Spleen (tissue), 7 donors: ENCODE measurements at regions not wholly inside any gene's neighbourhood (a gene's known extent, or its start where the extent isn't known, plus 50 kb on each side); places are given as distances from the start of the nearest gene placed in this dataset.

ENCODE experiments used
- CTCF ChIP-seq, 11 experiments: fragments of 200-600 bp in 7 of 11; fragments of 450-650 bp in 4 of 11; sonication (generic) in 4 of 11; IDR thresholded peaks in 8 of 11; conservative IDR thresholded peaks in 3 of 11; 1 replicate in 7 of 11; 2 replicates in 4 of 11; pipeline versions ENCODE4 v1.4.0 to v1.8.0; 2016 to 2021; ENCODE audit warnings: antibody characterized with exemption in 11 of 11, inconsistent platforms in 4 of 11, mild to moderate bottlenecking in 1 of 11
- POLR2A ChIP-seq, 3 donors: fragments of 450-650 bp; IDR thresholded peaks; one replicate each; pipeline ENCODE4 v1.5.1; 2017; ENCODE audit warnings: antibody characterized with exemption in 3 of 3, mild to moderate bottlenecking in 1 of 3
- POLR2AphosphoS5 ChIP-seq, 3 donors: sonication (generic); formaldehyde crosslinking; IDR thresholded peaks; one replicate each; pipeline ENCODE4 v1.5.1; 2017; ENCODE audit warnings: antibody characterized with exemption in 3 of 3
- donor health status: DM: no; HTN: no; CAD: no; lungs with moderate emphysema.
- donor health status: DM: no; HTN: no; CAD: no.
- donor health status: DM: no; HTN: no; CAD: no.

DNA sequence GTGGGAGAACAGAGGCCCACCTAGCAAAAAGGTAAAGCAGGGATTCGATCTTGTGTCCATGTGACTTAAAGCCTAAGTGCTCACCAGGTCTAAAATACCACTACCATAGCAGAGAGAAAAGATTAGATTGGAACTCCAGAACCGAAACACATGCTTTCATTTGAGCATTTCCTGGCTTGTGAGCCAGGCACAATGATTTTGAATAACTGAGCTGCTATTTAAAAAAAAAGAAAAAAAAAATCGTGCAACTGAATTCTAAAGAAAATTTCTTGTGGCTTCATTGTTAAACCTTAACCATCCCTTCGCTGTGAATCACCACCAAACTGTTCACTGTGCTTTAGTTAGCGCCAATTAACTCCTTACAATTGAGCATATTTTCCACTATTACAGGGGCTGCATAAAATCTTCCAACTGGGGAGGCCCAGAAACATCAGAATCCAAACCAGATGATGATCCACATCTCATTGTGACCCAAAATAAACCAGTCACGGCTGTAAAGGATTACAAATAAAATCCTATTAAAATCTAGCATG, 366.4 kb upstream of the ERCC4 start:
- no peak for TF ChIP-seq POLR2A (IDR thresholded peaks at IDR 0.05)
- no peak for TF ChIP-seq CTCF (IDR thresholded peaks at IDR 0.05 in 8 of 11, conservative IDR thresholded peaks at IDR 0.05 in 3 of 11)
- no peak for TF ChIP-seq POLR2AphosphoS5 (IDR thresholded peaks at IDR 0.05)
